Astrocyte (in vitro differentiated cells and primary cell): ENCODE measurements at regions not wholly inside any gene's neighbourhood (a gene's known extent, or its start where the extent isn't known, plus 50 kb on each side); places are given as distances from the start of the nearest gene placed in this dataset.

Experiments used
- CTCF ChIP-seq: IDR thresholded peaks from 2 replicates; pipeline ENCODE4 v1.5.1; 2011; ENCODE audit warnings: low read depth, mild to moderate bottlenecking, inconsistent platforms, low read length, moderate library complexity; ENCODE audit not compliant: insufficient read depth
- EZH2 ChIP-seq: IDR thresholded peaks from 2 replicates; pipeline ENCODE4 v1.6.1; 2012; ENCODE audit warnings: mild to moderate bottlenecking, low read length, inconsistent platforms; ENCODE audit not compliant: insufficient read depth

DNA sequence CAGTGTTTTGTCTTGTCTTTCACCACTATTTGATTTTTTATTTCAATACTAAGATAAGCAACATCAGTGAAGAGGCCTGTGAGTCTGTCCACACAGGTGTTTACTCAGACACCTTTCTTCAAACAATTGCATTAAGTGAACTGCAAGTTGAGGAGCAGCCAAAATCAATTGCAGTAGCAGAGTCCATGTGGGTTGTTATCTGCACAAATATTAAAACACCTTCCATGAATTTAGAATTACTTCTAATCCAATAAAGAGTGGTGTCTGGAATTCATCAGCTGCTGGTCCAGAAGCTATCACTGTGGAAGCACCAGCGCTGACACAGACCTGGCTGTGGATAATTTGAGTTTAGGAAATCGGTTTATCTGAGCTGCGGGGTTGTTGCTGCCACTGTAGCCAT lies 83.5 kb upstream of the FAT3 start:
- TF ChIP-seq CTCF = no peak
- no peak for TF ChIP-seq EZH2
